Heart left ventricle (tissue), 16 donors: ENCODE measurements at regions not wholly inside any gene's neighbourhood (a gene's known extent, or its start where the extent isn't known, plus 50 kb on each side); places are given as distances from the start of the nearest gene placed in this dataset.

Experiments
- ATAC-seq, 4 donors: fragments of 200-7000 bp; cut with Tn5 transposase; one replicate each; pipeline ENCODE4 v1.9.1; 2020 to 2022; ENCODE audit warnings: moderate library complexity in 4 of 4, mild to moderate bottlenecking in 3 of 4, moderate number of reproducible peaks in 1 of 4
- DNase-seq, 5 donors: peaks; one replicate each; pipeline ENCODE4 v3.0.0-alpha.2; 2020
- H3K27ac ChIP-seq, 12 donors: fragments of 200-600 bp; sonication (generic) in 4 of 12; one replicate each; pipeline versions ENCODE4 v1.5.0 to v1.8.0; 2016 to 2022; ENCODE audit warnings: mild to moderate bottlenecking in 2 of 12
- H3K27me3 ChIP-seq, 9 donors: fragments of 200-600 bp; sonication (generic) in 2 of 9; one replicate each; pipeline versions ENCODE4 v1.5.1 to v1.8.0; 2016 to 2022; ENCODE audit warnings: mild to moderate bottlenecking in 3 of 9
- H3K36me3 ChIP-seq, 9 donors: fragments of 200-600 bp; sonication (generic) in 2 of 9; one replicate each; pipeline versions ENCODE4 v1.5.0 to v1.8.0; 2018 to 2022; ENCODE audit warnings: mild to moderate bottlenecking in 2 of 9
- H3K4me1 ChIP-seq, 12 donors: fragments of 200-600 bp; sonication (generic) in 4 of 12; one replicate each; pipeline versions ENCODE4 v1.5.0 to v1.8.0; 2016 to 2022; ENCODE audit warnings: mild to moderate bottlenecking in 3 of 12
- H3K4me3 ChIP-seq, 12 donors: fragments of 200-600 bp; sonication (generic) in 4 of 12; one replicate each; pipeline versions ENCODE4 v1.5.0 to v1.8.0; 2017 to 2022; ENCODE audit warnings: mild to moderate bottlenecking in 9 of 12, moderate library complexity in 4 of 12
- H3K9me3 ChIP-seq, 12 donors: fragments of 200-600 bp; sonication (generic) in 4 of 12; one replicate each; pipeline versions ENCODE4 v1.5.0 to v1.8.0; 2016 to 2022; ENCODE audit warnings: mild to moderate bottlenecking in 1 of 12
- CTCF ChIP-seq, 12 donors: fragments of 200-600 bp; sonication (generic) in 4 of 12; IDR thresholded peaks; one replicate each; pipeline versions ENCODE4 v1.5.0 to v1.8.0; 2018 to 2022; ENCODE audit warnings: antibody characterized with exemption in 12 of 12, mild to moderate bottlenecking in 5 of 12
- POLR2A ChIP-seq, 2 donors: fragments of 450-650 bp; IDR thresholded peaks; one replicate each; pipeline ENCODE4 v1.6.1; 2017; ENCODE audit warnings: antibody characterized with exemption in 2 of 2, mild to moderate bottlenecking in 2 of 2, moderate library complexity in 2 of 2
- WGBS, 4 donors: extraction: QIAGEN DNeasy Blood & Tissue Kit in 2 of 4; methylation state at CpG; one replicate each; pipeline versions ENCODE4 v1.1.5 to v1.1.7; 2013 to 2018; 5-methylcytosine and 5-hydroxymethylcytosine counted together
- intact Hi-C, 10 donors: fragments of 100-400 bp; cut with DNase I; formaldehyde crosslinking; loops; one replicate each; pipeline versions ENCODE4 v1.11.1 to v1.14.2; 2022
- donor health status: ischemic (EF 13 %, LVEDD 7.1; RV severe dilation, severe dysfunction).
- donor health status: healthy with polysubstance abuse.
- donor health status: DM: no; HTN: yes; CAD: no.
- donor health status: DM: no; HTN: no; CAD: no.
- donor health status: ischemic (EF 25% LVEDD 6.9; RV normal size, moderate dysfunction).
- donor health status: ischemic (EF 25% LVEDD 5.7; RV mildly dilated, moderate dysfunction).
- donor health status: healthy.
- donor health status: DM: yes; HTN: yes; CAD: no.
- donor health status: ischemic (EF 35%, LVEDD 5.7; RV mildly dilated, moderate dysfunction).
- donor health status: nonischemic (EF 11% LVEDD 7.7; RV severe dilation, severe dysfunction).
- donor health status: DM: yes; HTN: yes; CAD: no.
- donor health status: PGD.
- donor health status: ischemic (EF 29% LVEDD 5.4; RV normal size, mild dysfunction).
- donor health status: nonischemic (EF 23%, LVEDD 6.1; RV moderate dilation, normal function).

GRCh38 chr2:41320491-41320890 lies 727.3 kb upstream of the PKDCC start:
- intact Hi-C loops = no loop called here

GRCh38 chr2:41321351-41321750 lies 726.5 kb upstream of the PKDCC start:
- no peak overlapping the region for H3K4me3 ChIP-seq
- no peak for DNase-seq
- intact Hi-C loops = no loop called here

More at GRCh38 chr2:41320491-41320890, 727.3 kb upstream of the PKDCC start:
- Histone ChIP-seq H3K4me1 (no peaks in the 10 kb centered on the region), H3K27me3 (no peaks in the 10 kb centered on the region), H3K36me3 (no peaks in the 10 kb centered on the region), H3K4me3 (no peak overlapping the region), H3K9me3 (peaks cover 0 to 6% (median 0%) of the 10 kb centered on the region in 12 donors), H3K27ac (no peak overlapping the region)
- TF ChIP-seq CTCF (IDR thresholded peaks at IDR 0.05) (no peak), POLR2A (IDR thresholded peaks at IDR 0.05) (no peak)
- ATAC-seq (no peak), DNase-seq (no peak)
- 77 to 89% (median 86%) methylated on average over 5 of the region's 5 CpGs for WGBS, 4 donors

GRCh38 chr2:41326851-41327250 lies 721.0 kb upstream of the PKDCC start:
- TF ChIP-seq POLR2A (IDR thresholded peaks at IDR 0.05) (no peak), CTCF (IDR thresholded peaks at IDR 0.05) (no peak)
- Histone ChIP-seq H3K4me1 (no peaks in the 10 kb centered on the region), H3K27ac (no peak overlapping the region), H3K36me3 (no peaks in the 10 kb centered on the region), H3K9me3 (peaks cover 0 to 6% (median 0%) of the 10 kb centered on the region in 12 donors), H3K4me3 (no peak overlapping the region), H3K27me3 (no peaks in the 10 kb centered on the region)
- intact Hi-C loops = no loop called here
- 72 to 84% (median 76%) methylated on average over 2 of the region's 2 CpGs for WGBS, 4 donors
- DNase-seq (no peak), ATAC-seq (no peak)

More at GRCh38 chr2:41321351-41321750, 726.5 kb upstream of the PKDCC start:
- TF ChIP-seq CTCF (IDR thresholded peaks at IDR 0.05) (no peak), POLR2A (IDR thresholded peaks at IDR 0.05) (no peak)
- Histone ChIP-seq H3K27me3 (no peaks in the 10 kb centered on the region), H3K27ac (no peak overlapping the region), H3K36me3 (no peaks in the 10 kb centered on the region), H3K4me1 (no peaks in the 10 kb centered on the region), H3K9me3 (peaks cover 0 to 6% (median 0%) of the 10 kb centered on the region in 12 donors)
- no peak for ATAC-seq

- Histone ChIP-seq H3K27ac (no peak overlapping the region), H3K4me3 (no peak overlapping the region), H3K4me1 (no peaks in the 10 kb centered on the region), H3K9me3 (peaks cover 0 to 1% (median 0%) of the 10 kb centered on the region in 12 donors), H3K27me3 (no peaks in the 10 kb centered on the region), H3K36me3 (no peaks in the 10 kb centered on the region)
- ATAC-seq = no peak
- DNase-seq = no peak
- TF ChIP-seq POLR2A (IDR thresholded peaks at IDR 0.05) (no peak), CTCF (IDR thresholded peaks at IDR 0.05) (no peak)
- intact Hi-C loops = no loop called here
- WGBS, 4 donors = 66 to 94% (median 89%) methylated on average over 2 to 3 of the region's 3 CpGs
These were observed 718.8 kb upstream of the PKDCC start for GRCh38 chr2:41329040-41329439.
